Astrocyte (in vitro differentiated cells and primary cell): ENCODE measurements at regions not wholly inside any gene's neighbourhood (a gene's known extent, or its start where the extent isn't known, plus 50 kb on each side); places are given as distances from the start of the nearest gene placed in this dataset.
"Not testable (repeated sequence)": the region's sequence is repeated elsewhere in the genome, so short reads cannot be mapped to it uniquely, and the experiment has no call there.

Source experiments
- DNase-seq: peaks from one replicate; pipeline ENCODE4 v3.0.0-alpha.2; 2010; ENCODE audit warnings: low read depth
- FAIRE-seq: peaks from 2 replicates; lab custom pipeline; 2011; peaks lifted over from hg19 to GRCh38; lab: Jason Lieb, UNC
- H2AFZ ChIP-seq: 2 replicates; pipeline ENCODE4 v1.6.0; 2012; ENCODE audit warnings: low read depth, low read length, inconsistent platforms
- H3K27ac ChIP-seq: 2 replicates; pipeline ENCODE4 v1.5.1; 2011; ENCODE audit warnings: low read depth, low read length, inconsistent platforms
- H3K27me3 ChIP-seq: 2 replicates; pipeline ENCODE4 v1.6.0; 2011; ENCODE audit warnings: low read length, inconsistent platforms; ENCODE audit not compliant: insufficient read depth
- H3K36me3 ChIP-seq: 2 replicates; pipeline ENCODE4 v1.5.1; 2011; ENCODE audit warnings: low read length, inconsistent platforms; ENCODE audit not compliant: insufficient read depth
- H3K4me1 ChIP-seq: 2 replicates; pipeline ENCODE4 v1.5.1; 2011; ENCODE audit warnings: low read length, inconsistent platforms; ENCODE audit not compliant: insufficient read depth
- H3K4me2 ChIP-seq: 2 replicates; pipeline ENCODE4 v1.6.0; 2012; ENCODE audit warnings: low read length, inconsistent platforms
- H3K4me3 ChIP-seq: 2 replicates; pipeline ENCODE4 v1.5.1; 2011; ENCODE audit warnings: low read depth, mild to moderate bottlenecking, low read length, inconsistent platforms; ENCODE audit not compliant: insufficient read depth
- H3K79me2 ChIP-seq: 2 replicates; pipeline ENCODE4 v1.6.0; 2012; ENCODE audit warnings: mild to moderate bottlenecking, low read length, inconsistent platforms; ENCODE audit not compliant: insufficient read depth
- H3K9ac ChIP-seq: 2 replicates; pipeline ENCODE4 v1.6.0; 2012; ENCODE audit warnings: mild to moderate bottlenecking, low read length, inconsistent platforms
- H3K9me3 ChIP-seq: 2 replicates; pipeline ENCODE4 v1.5.1; 2012; ENCODE audit warnings: low read depth, mild to moderate bottlenecking, low read length, inconsistent platforms; ENCODE audit not compliant: insufficient read depth
- H4K20me1 ChIP-seq: 2 replicates; pipeline ENCODE4 v1.6.0; 2012; ENCODE audit warnings: low read length, inconsistent platforms; ENCODE audit not compliant: insufficient read depth
- H3K27ac Mint-ChIP-seq: one replicate; pipeline ENCODE4 v1.8.0; 2021; ENCODE audit warnings: mild to moderate bottlenecking, mixed read lengths; ENCODE audit not compliant: unreplicated experiment
- H3K27me3 Mint-ChIP-seq: one replicate; pipeline ENCODE4 v1.8.0; 2021; ENCODE audit warnings: low read depth, mixed read lengths; ENCODE audit not compliant: unreplicated experiment
- H3K36me3 Mint-ChIP-seq: one replicate; pipeline ENCODE4 v1.8.0; 2021; ENCODE audit warnings: low read depth, mixed read lengths; ENCODE audit not compliant: unreplicated experiment
- H3K4me1 Mint-ChIP-seq: one replicate; pipeline ENCODE4 v1.8.0; 2021; ENCODE audit warnings: low read depth, mixed read lengths; ENCODE audit not compliant: unreplicated experiment
- H3K4me3 Mint-ChIP-seq: one replicate; pipeline ENCODE4 v1.8.0; 2021; ENCODE audit warnings: mild to moderate bottlenecking, moderate library complexity, mixed read lengths; ENCODE audit not compliant: unreplicated experiment
- H3K9me3 Mint-ChIP-seq: one replicate; pipeline ENCODE4 v1.8.0; 2021; ENCODE audit warnings: mild to moderate bottlenecking, mixed read lengths; ENCODE audit not compliant: unreplicated experiment

DNA sequence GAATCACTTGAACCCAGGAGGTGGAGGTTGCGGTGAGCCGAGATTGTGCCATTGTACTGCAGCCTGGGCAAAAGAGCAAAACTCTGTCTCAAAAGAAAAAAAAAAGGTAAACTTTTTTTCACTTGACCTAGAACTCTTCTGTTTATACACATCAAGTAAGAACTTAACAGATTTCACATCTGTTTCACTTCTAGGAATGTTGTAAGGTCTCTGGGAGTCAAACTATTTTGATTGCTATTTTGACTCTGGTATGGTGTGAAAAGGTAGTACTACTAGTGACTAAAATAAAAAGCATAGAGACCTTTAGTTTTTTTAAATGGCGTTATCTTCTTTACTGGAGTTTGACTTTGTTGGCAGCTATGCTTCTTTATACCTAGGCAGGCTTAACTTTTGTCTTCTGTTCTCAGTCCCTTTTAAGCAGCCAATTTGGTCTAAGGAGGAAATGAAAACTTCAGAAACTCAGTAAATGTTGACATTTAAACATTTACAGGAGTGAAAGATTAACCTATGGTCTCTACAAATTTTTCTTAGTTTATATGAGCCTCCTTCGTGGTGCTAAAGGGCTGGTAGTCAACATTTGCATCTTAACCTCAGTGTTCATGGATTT is 84.7 kb downstream of the METTL2B start:
- not testable (repeated sequence) for DNase-seq, H3K4me3 ChIP-seq, H3K4me3 Mint-ChIP-seq, FAIRE-seq, H3K27ac ChIP-seq, H3K4me2 ChIP-seq, H3K36me3 ChIP-seq, H3K4me1 Mint-ChIP-seq, H3K9me3 ChIP-seq, H3K9ac ChIP-seq, H3K27ac Mint-ChIP-seq, H3K4me1 ChIP-seq, H3K27me3 ChIP-seq, H3K9me3 Mint-ChIP-seq, H3K27me3 Mint-ChIP-seq, H2AFZ ChIP-seq, H3K36me3 Mint-ChIP-seq
- H3K79me2 ChIP-seq: peaks cover 71% of the 10 kb centered on the region
- H4K20me1 ChIP-seq: peaks cover 57% of the 10 kb centered on the region

DNA sequence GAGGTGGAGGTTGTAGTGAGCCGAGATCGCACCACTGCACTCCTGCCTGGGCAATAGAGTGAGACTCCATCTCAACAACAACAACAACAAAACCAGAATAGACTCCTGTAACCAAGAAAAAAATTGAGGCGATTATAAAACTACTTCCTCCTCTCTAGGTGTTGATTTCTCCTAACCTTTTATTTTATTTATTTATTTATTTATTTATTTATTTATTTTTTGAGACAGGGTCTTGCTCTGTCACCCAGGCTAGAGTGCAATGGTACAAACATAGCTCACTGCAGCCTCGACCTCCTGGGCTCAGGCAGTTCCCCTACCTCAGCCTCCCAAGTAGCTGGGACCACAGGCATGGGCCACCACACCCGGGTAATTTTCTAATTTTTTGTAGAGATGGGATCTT is 86.2 kb downstream of the METTL2B start:
- H3K4me1 Mint-ChIP-seq, H3K36me3 ChIP-seq, H3K9ac ChIP-seq, H3K9me3 ChIP-seq, H3K9me3 Mint-ChIP-seq, H3K4me1 ChIP-seq, H2AFZ ChIP-seq, H3K27me3 ChIP-seq, FAIRE-seq, H3K36me3 Mint-ChIP-seq, H3K27ac ChIP-seq, DNase-seq, H3K4me3 ChIP-seq, H3K4me3 Mint-ChIP-seq, H3K4me2 ChIP-seq, H3K27me3 Mint-ChIP-seq, H3K27ac Mint-ChIP-seq: not testable (repeated sequence)
- peaks cover 58% of the 10 kb centered on the region for H4K20me1 ChIP-seq
- peaks cover 72% of the 10 kb centered on the region for H3K79me2 ChIP-seq

DNA sequence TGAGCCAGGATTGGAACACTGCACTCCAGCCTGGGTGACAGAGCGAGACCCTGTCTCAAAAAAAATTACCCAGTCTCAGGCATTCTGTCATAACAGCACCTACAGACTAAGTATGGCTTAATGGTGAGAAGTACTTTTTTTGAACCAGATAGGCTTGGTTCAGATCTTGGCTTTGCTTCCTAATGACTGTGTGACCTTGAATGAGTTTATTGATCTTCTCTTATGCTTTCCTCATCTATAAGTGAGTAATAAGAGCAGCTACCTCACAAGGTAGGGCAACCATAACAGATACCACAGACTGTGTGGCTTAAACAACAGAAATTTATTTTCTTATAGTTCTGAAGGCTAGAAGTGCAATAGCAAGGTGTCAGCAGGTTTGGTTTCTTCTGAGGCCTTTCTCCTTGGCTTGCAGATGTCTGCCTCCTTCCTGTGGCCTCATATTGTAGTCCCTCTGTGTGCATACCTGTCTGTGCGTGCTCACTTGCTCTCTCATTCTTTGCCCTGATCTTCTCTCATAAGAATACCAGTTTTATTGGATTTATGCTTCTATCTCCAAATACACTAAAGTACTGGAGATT is 87.7 kb downstream of the METTL2B start:
- H3K27ac Mint-ChIP-seq, DNase-seq, H3K4me1 Mint-ChIP-seq, H2AFZ ChIP-seq, H3K4me3 Mint-ChIP-seq, H3K36me3 Mint-ChIP-seq, H3K9me3 Mint-ChIP-seq, H3K27ac ChIP-seq, H3K36me3 ChIP-seq, H3K27me3 ChIP-seq, FAIRE-seq, H3K9ac ChIP-seq, H3K4me1 ChIP-seq, H3K4me3 ChIP-seq, H3K9me3 ChIP-seq, H3K27me3 Mint-ChIP-seq, H3K4me2 ChIP-seq: not testable (repeated sequence)
- peaks cover 72% of the 10 kb centered on the region for H3K79me2 ChIP-seq
- peaks cover 55% of the 10 kb centered on the region for H4K20me1 ChIP-seq

DNA sequence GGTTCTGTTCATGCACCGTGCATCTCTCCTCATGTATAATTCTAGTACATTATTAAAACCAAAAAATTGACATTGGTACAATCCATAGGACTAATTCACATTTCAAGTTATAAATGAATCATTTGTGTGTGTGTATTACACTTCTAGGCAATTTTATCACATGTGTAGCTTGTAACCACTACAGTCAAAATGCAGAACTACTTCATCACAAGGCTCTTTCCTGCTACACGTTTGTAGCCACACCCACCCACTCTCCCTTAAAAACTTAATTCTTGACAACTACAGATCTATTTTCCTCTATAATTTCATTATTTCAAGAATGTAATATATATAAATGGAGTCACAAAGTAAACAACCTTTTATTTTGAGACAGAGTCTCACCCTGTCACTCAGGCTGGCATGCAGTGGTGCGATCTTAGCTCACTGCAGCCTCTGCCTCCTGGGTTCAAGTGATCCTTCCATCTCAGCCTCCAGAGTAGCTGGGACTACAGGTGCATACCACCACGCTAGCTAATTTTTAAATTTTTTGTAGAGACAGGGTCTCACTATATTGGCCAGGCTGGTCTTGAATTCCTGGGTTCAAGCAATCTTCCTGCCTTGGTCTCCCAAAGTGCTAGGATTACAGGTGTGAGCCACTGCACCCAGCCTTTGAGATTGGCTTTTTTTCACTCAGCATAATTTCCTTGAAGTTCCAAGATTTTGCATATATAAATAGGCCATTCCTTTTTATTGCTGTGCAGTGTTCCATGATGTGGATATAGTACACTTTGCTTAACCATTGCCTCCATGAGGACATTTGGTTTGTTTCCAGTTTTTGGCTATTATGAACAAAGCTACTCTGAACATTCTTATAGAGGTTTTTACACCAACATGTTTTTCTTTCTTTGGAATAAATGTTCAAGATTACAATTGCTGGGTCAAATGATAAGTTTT is 88.7 kb downstream of the METTL2B start:
- not testable (repeated sequence) for H3K36me3 Mint-ChIP-seq, H3K27ac Mint-ChIP-seq, H3K4me3 Mint-ChIP-seq, H3K9me3 Mint-ChIP-seq, H3K9me3 ChIP-seq, H2AFZ ChIP-seq, DNase-seq, H3K4me3 ChIP-seq, H3K27me3 Mint-ChIP-seq, H3K27me3 ChIP-seq, H3K4me2 ChIP-seq, H3K9ac ChIP-seq, H3K36me3 ChIP-seq, H3K27ac ChIP-seq, H3K4me1 Mint-ChIP-seq, FAIRE-seq, H3K4me1 ChIP-seq
- Histone ChIP-seq H3K79me2 (peaks cover 71% of the 10 kb centered on the region), H4K20me1 (peaks cover 49% of the 10 kb centered on the region)

DNA sequence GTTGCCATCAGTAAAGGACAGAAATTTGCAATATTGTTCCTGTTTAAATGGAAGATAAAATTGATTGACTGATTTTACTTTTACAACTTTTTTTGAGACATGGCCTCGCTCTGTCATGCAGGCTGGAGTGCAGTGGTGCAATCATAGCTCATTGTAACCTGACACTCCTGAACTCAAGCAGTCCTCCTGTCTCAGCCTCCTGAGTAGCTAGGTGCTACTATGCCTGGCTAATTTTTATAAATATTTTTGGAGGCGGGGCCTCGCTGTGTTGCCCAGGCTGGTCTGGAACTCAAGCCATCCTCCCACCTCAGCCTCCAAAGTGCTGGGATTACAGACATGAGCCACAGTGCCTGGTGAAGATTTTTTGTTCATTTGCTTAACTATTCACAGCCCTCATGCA is 96.8 kb upstream of the GARIN1A start:
- H3K4me1 Mint-ChIP-seq, H3K27ac Mint-ChIP-seq, H3K27me3 ChIP-seq, H3K9me3 ChIP-seq, H3K9me3 Mint-ChIP-seq, H3K4me2 ChIP-seq, DNase-seq, H3K4me1 ChIP-seq, H3K27ac ChIP-seq, H3K9ac ChIP-seq, H3K27me3 Mint-ChIP-seq, FAIRE-seq, H3K36me3 ChIP-seq, H3K4me3 Mint-ChIP-seq, H3K4me3 ChIP-seq, H2AFZ ChIP-seq: not testable (repeated sequence)
- H4K20me1 ChIP-seq: peaks cover 20% of the 10 kb centered on the region
- peaks cover 11% of the 10 kb centered on the region for H3K36me3 Mint-ChIP-seq
- H3K79me2 ChIP-seq: peaks cover 35% of the 10 kb centered on the region
